BJ (cell line): ENCODE measurements at regions not wholly inside any gene's neighbourhood (a gene's known extent, or its start where the extent isn't known, plus 50 kb on each side); places are given as distances from the start of the nearest gene placed in this dataset.

Experiments
- CTCF ChIA-PET: fragments of 350-600 bp; formaldehyde crosslinking; extraction: SDS; loops from one replicate; lab custom pipeline; 2021; ENCODE audit warnings: antibody characterized with exemption, inconsistent platforms; lab: Yijun Ruan, JAX
- POLR2A ChIA-PET: fragments of 300-600 bp; sonication (Branson Sonifier 250); formaldehyde crosslinking; extraction: SDS; loops from one replicate; lab custom pipeline; 2021; ENCODE audit warnings: antibody characterized with exemption; lab: Charles Lee
- DNase-seq: peaks from one replicate; pipeline ENCODE4 v3.0.0-alpha.2; 2011; ENCODE audit warnings: low read depth
- H3K27me3 ChIP-seq: 2 replicates; pipeline ENCODE4 v1.6.0; 2011; ENCODE audit warnings: low read length; ENCODE audit not compliant: control insufficient read depth, insufficient read depth
- H3K36me3 ChIP-seq: 2 replicates; pipeline ENCODE4 v1.5.1; 2011; ENCODE audit warnings: low read length; ENCODE audit not compliant: control insufficient read depth, insufficient read depth
- H3K4me3 ChIP-seq: 2 replicates; pipeline ENCODE4 v1.5.1; 2011; ENCODE audit warnings: low read depth, mild to moderate bottlenecking, control low read depth, low read length
- CTCF ChIP-seq: IDR thresholded peaks from 2 replicates; pipeline ENCODE4 v1.5.1; 2011; ENCODE audit warnings: low read depth, mild to moderate bottlenecking, control low read depth, inconsistent platforms, low read length, moderate library complexity; ENCODE audit not compliant: insufficient read depth

GRCh38 chr1:5559078-5559477, 433.1 kb downstream of the NPHP4 start:
- no peaks in the 10 kb centered on the region for H3K27me3 ChIP-seq
- ChIA-PET CTCF (no interaction called here), POLR2A (no interaction called here)
- H3K36me3 ChIP-seq, result no peaks in the 10 kb centered on the region
- no peak overlapping the region for H3K4me3 ChIP-seq
- DNase-seq, result no peak
- TF ChIP-seq CTCF, result no peak

GRCh38 chr1:5555853-5556252, 436.4 kb downstream of the NPHP4 start:
- H3K4me3 ChIP-seq, result no peak overlapping the region
- ChIA-PET CTCF (no interaction called here), POLR2A (no interaction called here)
- no peaks in the 10 kb centered on the region for H3K36me3 ChIP-seq
- no peaks in the 10 kb centered on the region for H3K27me3 ChIP-seq
- DNase-seq, result no peak
- no peak for TF ChIP-seq CTCF

GRCh38 chr1:5554784-5555183, 437.4 kb downstream of the NPHP4 start:
- CTCF ChIA-PET, result no interaction called here
- POLR2A ChIA-PET, result no interaction called here
- H3K4me3 ChIP-seq, result no peak overlapping the region
- no peaks in the 10 kb centered on the region for H3K36me3 ChIP-seq
- H3K27me3 ChIP-seq, result no peaks in the 10 kb centered on the region
- DNase-seq, result no peak
- no peak for TF ChIP-seq CTCF

GRCh38 chr1:5554111-5554510, 438.1 kb downstream of the NPHP4 start:
- DNase-seq, result no peak
- CTCF ChIA-PET, result no interaction called here

GRCh38 chr1:5552787-5553484, 439.3 kb downstream of the NPHP4 start:
- ChIA-PET POLR2A (no interaction called here), CTCF (interaction anchor here (1.3 kb wide), 1 partner anchor 363 kb away, joined by 3 read pairs; no protein-coding TSS in a partner anchor)

More at GRCh38 chr1:5554111-5554510, 438.1 kb downstream of the NPHP4 start:
- H3K4me3 ChIP-seq, result no peak overlapping the region
- no peaks in the 10 kb centered on the region for H3K36me3 ChIP-seq
- POLR2A ChIA-PET, result no interaction called here
- no peak for TF ChIP-seq CTCF
- H3K27me3 ChIP-seq, result no peaks in the 10 kb centered on the region

More at GRCh38 chr1:5552787-5553484, 439.3 kb downstream of the NPHP4 start:
- no peak for DNase-seq
- no peak overlapping the region for H3K4me3 ChIP-seq
- TF ChIP-seq CTCF, result no peak
- H3K27me3 ChIP-seq, result no peaks in the 10 kb centered on the region
- no peaks in the 10 kb centered on the region for H3K36me3 ChIP-seq
